Type B pancreatic cell (in vitro differentiated cells): ENCODE measurements at regions not wholly inside any gene's neighbourhood (a gene's known extent, or its start where the extent isn't known, plus 50 kb on each side); places are given as distances from the start of the nearest gene placed in this dataset.
"Not testable (repeated sequence)": the region's sequence is repeated elsewhere in the genome, so short reads cannot be mapped to it uniquely, and the experiment has no call there.

ENCODE experiments used
- DNase-seq: peaks from one replicate; pipeline ENCODE4 v3.0.0; 2021; ENCODE audit warnings: mixed read lengths; ENCODE audit not compliant: unreplicated experiment; ENCODE audit errors: extremely low spot score
- H3K27ac Mint-ChIP-seq: 2 replicates; pipeline ENCODE4 v1.8.0; 2021; ENCODE audit warnings: mild to moderate bottlenecking, mixed read lengths
- H3K27me3 Mint-ChIP-seq: 2 replicates; pipeline ENCODE4 v1.8.0; 2021; ENCODE audit warnings: mixed read lengths
- H3K36me3 Mint-ChIP-seq: 2 replicates; pipeline ENCODE4 v1.8.0; 2021; ENCODE audit warnings: mixed read lengths
- H3K4me1 Mint-ChIP-seq: one replicate; pipeline ENCODE4 v1.8.0; 2021; ENCODE audit warnings: mixed read lengths; ENCODE audit not compliant: unreplicated experiment
- H3K4me3 Mint-ChIP-seq: 2 replicates; pipeline ENCODE4 v1.8.0; 2021; ENCODE audit warnings: mild to moderate bottlenecking, mixed read lengths
- H3K9me3 Mint-ChIP-seq: 2 replicates; pipeline ENCODE4 v1.8.0; 2021; ENCODE audit warnings: mixed read lengths
- TF ChIP-seq, protein P1 (sequence below): fragments of 200-600 bp; sonication (generic); conservative IDR thresholded peaks from 2 replicates; pipeline ENCODE4 v1.5.0; 2021; ENCODE audit warnings: antibody characterized with exemption, mild to moderate bottlenecking

DNA sequence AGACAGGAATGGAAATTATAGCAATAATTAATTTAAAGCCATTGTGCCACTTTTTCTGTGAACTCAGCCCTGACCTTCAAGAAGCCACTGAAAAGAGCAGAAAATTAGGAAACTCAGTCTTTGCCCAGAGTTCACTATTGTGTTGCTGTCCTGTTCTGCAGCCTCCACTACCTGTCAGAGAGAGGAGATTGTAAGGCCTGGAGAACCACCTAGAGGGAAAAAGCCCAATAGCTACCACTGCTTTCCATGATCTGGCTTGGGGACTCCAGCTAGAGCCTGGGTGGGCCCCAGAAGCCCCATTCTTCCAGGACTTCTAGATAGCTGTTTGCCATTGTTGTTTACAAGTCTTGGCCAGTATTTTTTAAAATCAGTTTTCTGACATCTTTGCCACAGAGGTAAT, 176.1 kb upstream of the KLF7 start:
- no peak overlapping the region for H3K4me3 Mint-ChIP-seq
- H3K4me1 Mint-ChIP-seq = peaks cover 10% of the 10 kb centered on the region
- no peak for DNase-seq
- no peak overlapping the region for H3K27ac Mint-ChIP-seq
- peaks cover 3% of the 10 kb centered on the region for H3K27me3 Mint-ChIP-seq
- TF ChIP-seq, protein P1, sequence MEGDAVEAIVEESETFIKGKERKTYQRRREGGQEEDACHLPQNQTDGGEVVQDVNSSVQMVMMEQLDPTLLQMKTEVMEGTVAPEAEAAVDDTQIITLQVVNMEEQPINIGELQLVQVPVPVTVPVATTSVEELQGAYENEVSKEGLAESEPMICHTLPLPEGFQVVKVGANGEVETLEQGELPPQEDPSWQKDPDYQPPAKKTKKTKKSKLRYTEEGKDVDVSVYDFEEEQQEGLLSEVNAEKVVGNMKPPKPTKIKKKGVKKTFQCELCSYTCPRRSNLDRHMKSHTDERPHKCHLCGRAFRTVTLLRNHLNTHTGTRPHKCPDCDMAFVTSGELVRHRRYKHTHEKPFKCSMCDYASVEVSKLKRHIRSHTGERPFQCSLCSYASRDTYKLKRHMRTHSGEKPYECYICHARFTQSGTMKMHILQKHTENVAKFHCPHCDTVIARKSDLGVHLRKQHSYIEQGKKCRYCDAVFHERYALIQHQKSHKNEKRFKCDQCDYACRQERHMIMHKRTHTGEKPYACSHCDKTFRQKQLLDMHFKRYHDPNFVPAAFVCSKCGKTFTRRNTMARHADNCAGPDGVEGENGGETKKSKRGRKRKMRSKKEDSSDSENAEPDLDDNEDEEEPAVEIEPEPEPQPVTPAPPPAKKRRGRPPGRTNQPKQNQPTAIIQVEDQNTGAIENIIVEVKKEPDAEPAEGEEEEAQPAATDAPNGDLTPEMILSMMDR = no peak
- no peaks in the 10 kb centered on the region for H3K36me3 Mint-ChIP-seq
- peaks cover 11% of the 10 kb centered on the region for H3K9me3 Mint-ChIP-seq

DNA sequence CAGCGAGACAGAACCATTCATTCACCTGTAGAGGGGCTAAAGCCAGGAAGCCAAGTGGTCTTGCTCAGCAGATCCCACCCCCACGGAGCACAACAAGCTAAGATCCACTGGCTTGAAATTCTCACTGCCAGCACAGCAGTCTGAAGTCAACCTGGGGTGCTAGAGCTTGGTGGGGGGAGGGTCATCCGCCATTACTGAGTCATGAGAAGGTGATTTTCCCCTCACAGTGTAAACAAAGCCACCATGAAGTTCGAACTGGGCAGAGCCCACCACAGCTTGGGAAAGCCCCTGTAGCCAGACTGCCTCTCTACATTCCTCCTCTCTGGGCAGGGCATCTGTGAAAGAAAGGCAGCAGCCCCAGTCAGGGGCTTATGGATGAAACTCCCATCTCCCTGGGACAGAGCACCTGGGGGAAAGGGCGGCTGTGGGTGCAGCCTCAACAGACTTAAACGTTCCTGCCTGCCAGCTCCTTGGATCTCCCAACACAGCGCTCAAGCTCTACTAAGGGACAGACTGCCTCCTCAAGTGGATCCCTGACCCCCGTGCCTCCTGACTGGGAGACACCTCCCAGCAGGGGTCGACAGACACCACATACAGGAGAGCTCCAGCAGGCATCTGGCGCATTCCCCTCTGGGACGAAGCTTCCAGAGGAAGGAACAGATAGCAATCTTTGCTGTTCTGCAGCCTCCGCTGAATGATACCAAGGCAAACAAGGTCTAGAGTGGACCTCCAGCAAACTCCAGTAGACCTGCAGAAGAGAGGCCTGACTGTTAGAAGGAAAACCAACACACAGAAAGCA, 179.0 kb upstream of the KLF7 start:
- not testable (repeated sequence) for H3K27ac Mint-ChIP-seq, H3K36me3 Mint-ChIP-seq, H3K4me3 Mint-ChIP-seq, H3K4me1 Mint-ChIP-seq, DNase-seq, H3K27me3 Mint-ChIP-seq
- peaks cover 24% of the 10 kb centered on the region for H3K9me3 Mint-ChIP-seq

DNA sequence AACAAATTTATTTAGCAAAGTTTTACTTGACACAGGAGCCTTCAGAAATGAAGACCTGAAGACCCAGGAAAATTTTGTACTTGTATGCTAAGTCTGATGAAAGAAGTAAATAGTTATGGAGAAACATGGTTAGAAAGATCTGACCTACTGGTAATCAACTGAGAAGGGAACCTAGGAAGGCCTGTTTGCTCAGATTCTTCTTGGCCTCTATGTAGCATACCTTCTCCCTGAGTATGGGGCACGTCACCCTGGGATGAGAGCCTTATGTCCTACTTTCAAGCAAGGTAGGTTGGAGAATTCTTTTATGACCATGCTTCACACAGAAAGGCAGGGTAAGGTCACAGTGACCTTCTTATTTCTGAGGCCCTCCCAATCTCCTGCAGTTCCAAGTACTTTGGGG, 178.6 kb upstream of the CREB1 start:
- H3K27ac Mint-ChIP-seq = no peak overlapping the region
- no peak for DNase-seq
- TF ChIP-seq, protein P1 = no peak
- no peaks in the 10 kb centered on the region for H3K36me3 Mint-ChIP-seq
- no peaks in the 10 kb centered on the region for H3K4me1 Mint-ChIP-seq
- peaks cover 13% of the 10 kb centered on the region for H3K9me3 Mint-ChIP-seq
- H3K4me3 Mint-ChIP-seq = no peak overlapping the region
- no peaks in the 10 kb centered on the region for H3K27me3 Mint-ChIP-seq

DNA sequence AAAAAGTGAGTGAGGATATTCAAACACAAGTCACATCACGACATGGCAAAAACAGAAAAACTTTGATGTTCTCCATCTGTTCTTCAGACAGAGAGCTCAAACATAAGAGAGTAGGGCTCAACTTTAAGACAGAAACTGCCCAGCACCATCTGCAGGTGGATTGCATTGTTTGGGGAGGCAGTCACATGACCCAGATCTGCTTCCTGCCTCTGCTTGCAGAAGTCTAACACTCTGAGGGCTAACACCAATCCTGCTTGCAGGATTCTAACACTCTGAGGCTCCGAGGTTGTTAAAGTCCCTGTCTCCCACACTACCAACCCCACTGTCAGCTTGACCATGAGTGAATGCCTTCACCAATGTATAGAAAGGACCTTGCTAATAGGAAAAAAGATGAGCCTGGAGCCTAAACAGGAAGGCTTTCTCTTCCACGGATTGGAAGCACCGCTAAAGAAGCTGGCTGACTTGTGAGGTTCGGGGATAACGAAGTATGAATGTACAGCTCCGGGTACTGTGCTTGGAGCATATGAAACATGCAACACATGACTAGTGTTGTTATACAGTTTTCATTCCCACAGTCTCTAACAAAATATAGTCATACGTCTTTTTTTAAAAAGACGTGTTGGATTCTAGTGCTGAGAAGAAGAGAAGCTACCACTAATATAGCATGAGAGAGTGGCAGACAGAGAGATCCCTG, 176.6 kb upstream of the CREB1 start:
- DNase-seq = no peak
- H3K4me3 Mint-ChIP-seq = no peak overlapping the region
- H3K27ac Mint-ChIP-seq = no peak overlapping the region
- H3K4me1 Mint-ChIP-seq = peaks cover 7% of the 10 kb centered on the region
- H3K27me3 Mint-ChIP-seq = no peaks in the 10 kb centered on the region
- peaks cover 8% of the 10 kb centered on the region for H3K9me3 Mint-ChIP-seq
- no peaks in the 10 kb centered on the region for H3K36me3 Mint-ChIP-seq
- TF ChIP-seq, protein P1 = no peak

DNA sequence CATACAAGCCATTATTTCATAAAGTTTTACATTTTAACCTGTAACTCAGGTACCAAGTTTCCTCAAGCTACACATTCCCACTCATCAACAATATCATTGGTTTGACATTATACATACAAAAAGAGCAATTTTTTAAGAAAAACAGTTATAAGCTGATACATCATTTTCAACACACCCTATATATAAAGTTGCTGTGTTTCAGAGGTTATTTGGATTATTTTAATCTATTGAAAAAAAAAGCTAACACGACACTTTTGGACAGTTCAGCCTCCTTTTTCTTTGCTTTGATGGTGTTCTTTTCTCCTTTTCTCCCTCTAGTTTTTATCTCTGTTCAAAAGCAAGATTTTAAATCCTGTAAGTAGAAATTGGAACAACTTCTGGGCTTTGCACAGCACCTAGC, 175.9 kb upstream of the CREB1 start:
- no peaks in the 10 kb centered on the region for H3K27me3 Mint-ChIP-seq

DNA sequence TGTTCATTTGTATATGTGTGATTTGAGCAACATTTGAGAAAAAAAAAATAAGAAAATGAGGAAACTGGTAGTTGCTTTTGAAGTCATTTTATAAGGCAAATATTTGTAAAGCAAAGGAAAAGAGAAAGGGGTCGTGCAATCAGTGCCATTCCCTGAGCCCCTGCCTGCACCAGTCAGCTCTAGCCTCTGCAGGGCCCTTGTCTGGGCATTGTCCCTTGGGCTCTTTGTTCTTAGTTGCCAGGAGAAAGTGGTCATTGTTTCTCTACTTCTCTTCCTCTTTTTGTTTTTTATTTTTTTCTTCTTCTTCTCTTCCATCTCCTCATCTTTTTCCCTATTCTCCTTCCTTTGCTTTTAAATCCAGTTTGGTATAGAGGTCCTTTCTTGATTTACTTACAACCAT, 175.3 kb upstream of the CREB1 start:
- Mint-ChIP-seq H3K27ac (no peak overlapping the region), H3K36me3 (no peaks in the 10 kb centered on the region), H3K27me3 (no peaks in the 10 kb centered on the region), H3K4me3 (no peak overlapping the region), H3K9me3 (no peaks in the 10 kb centered on the region), H3K4me1 (peaks cover 7% of the 10 kb centered on the region)
- TF ChIP-seq, protein P1 = no peak
- no peak for DNase-seq

More for the DNA sequence above, 175.9 kb upstream of the CREB1 start:
- H3K4me3 Mint-ChIP-seq = no peak overlapping the region
- no peaks in the 10 kb centered on the region for H3K36me3 Mint-ChIP-seq
- no peak for DNase-seq
- peaks cover 7% of the 10 kb centered on the region for H3K4me1 Mint-ChIP-seq
- TF ChIP-seq, protein P1 = no peak
- H3K27ac Mint-ChIP-seq = no peak overlapping the region
- H3K9me3 Mint-ChIP-seq = peaks cover 2% of the 10 kb centered on the region
